ENCODE measurements at regions not wholly inside any gene's neighbourhood (a gene's known extent, or its start where the extent isn't known, plus 50 kb on each side); places are given as distances from the start of the nearest gene placed in this dataset.

DNA sequence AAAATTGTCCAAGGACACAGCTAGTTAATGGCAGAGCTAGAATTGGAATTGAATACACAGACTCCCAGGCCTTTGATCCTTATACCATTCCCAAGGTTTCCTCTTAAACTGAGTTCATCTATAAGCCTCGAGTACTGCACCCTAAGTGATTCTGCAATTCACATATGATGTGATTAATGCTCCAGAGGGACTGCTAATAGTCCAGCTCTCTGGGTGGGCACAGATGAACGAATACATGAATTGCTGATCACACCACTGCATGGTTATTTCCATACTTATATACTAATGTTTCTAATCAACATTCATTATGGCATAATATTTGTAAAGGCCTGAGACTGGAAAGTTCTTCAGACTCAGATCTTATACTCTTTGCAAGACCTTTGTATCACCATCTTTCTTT is 101.8 kb downstream of the NUFIP1 start:
- H3K4me3 ChIP-seq = no peak overlapping the region
- TF ChIP-seq POLR2A (IDR thresholded peaks at IDR 0.05) = no peak
- TF ChIP-seq, protein P1, sequence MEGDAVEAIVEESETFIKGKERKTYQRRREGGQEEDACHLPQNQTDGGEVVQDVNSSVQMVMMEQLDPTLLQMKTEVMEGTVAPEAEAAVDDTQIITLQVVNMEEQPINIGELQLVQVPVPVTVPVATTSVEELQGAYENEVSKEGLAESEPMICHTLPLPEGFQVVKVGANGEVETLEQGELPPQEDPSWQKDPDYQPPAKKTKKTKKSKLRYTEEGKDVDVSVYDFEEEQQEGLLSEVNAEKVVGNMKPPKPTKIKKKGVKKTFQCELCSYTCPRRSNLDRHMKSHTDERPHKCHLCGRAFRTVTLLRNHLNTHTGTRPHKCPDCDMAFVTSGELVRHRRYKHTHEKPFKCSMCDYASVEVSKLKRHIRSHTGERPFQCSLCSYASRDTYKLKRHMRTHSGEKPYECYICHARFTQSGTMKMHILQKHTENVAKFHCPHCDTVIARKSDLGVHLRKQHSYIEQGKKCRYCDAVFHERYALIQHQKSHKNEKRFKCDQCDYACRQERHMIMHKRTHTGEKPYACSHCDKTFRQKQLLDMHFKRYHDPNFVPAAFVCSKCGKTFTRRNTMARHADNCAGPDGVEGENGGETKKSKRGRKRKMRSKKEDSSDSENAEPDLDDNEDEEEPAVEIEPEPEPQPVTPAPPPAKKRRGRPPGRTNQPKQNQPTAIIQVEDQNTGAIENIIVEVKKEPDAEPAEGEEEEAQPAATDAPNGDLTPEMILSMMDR (IDR thresholded peaks at IDR 0.05 in 4 of 5, conservative IDR thresholded peaks at IDR 0.05 in 1 of 5) = no peak
- DNase-seq (no peak), ATAC-seq (no peak)
- H3K9me3 ChIP-seq = no peaks in the 10 kb centered on the region
- peak overlapping the region; percentile 75 to 83 (median 78) for H3K27ac ChIP-seq
- H3K27me3 ChIP-seq = no peaks in the 10 kb centered on the region
- in situ Hi-C loops (cut with MboI; ENCODE audit: low sequenced_read_pairs in 4 of 4) (no loop called here), intact Hi-C loops (cut with DNase I; ENCODE audit: low total_unique reads) (no loop called here)
- H3K4me1 ChIP-seq = peaks cover 19 to 25% of the 10 kb centered on the region in 2 donors
- H3K36me3 ChIP-seq = no peaks in the 10 kb centered on the region

DNA sequence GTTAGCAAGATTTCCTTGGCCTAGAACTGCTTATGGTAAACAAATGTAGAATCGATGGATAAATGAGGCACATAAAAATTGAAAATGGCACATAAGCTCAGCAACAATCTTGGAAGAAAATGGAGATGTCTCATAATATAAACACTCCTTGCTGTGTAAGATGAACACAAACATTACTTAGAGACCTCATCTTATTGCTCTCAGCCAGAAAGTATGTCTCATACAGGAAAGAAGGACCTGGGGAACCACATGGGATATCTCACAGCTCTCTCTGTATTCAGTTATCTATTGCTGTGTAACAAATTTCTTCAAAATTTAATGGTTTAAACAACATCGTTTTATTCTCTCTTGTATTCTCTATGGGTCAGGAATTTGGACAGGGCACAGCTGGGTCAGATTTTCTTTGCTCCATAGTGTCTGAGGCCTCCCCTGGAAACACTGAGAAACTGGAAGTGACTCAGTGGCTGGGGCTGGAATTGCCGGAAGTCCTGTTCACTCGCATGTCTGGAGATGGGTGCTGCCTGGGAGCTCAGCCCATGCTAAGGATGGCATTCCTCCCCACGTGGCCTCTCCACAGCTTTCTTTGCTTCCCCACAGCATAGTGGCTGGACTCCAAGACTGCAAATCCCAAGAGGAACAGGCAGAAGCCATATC is 105.1 kb downstream of the NUFIP1 start:
- TF ChIP-seq POLR2A (IDR thresholded peaks at IDR 0.05) = no peak
- TF ChIP-seq, protein P1 (IDR thresholded peaks at IDR 0.05 in 4 of 5, conservative IDR thresholded peaks at IDR 0.05 in 1 of 5) = no peak
- intact Hi-C loops (cut with DNase I; ENCODE audit: low total_unique reads) = no loop called here
- in situ Hi-C loops (cut with MboI; ENCODE audit: low sequenced_read_pairs in 4 of 4) = no loop called here
- DNase-seq (no peak), ATAC-seq (no peak)
- H3K27me3 ChIP-seq = no peaks in the 10 kb centered on the region
- H3K4me3 ChIP-seq = no peak overlapping the region
- H3K36me3 ChIP-seq = no peaks in the 10 kb centered on the region
- H3K4me1 ChIP-seq = peaks cover 30 to 32% of the 10 kb centered on the region in 2 donors
- H3K27ac ChIP-seq = peak overlapping the region in 2 of 4 donors; percentile 8 to 11
- H3K9me3 ChIP-seq = no peaks in the 10 kb centered on the region

DNA sequence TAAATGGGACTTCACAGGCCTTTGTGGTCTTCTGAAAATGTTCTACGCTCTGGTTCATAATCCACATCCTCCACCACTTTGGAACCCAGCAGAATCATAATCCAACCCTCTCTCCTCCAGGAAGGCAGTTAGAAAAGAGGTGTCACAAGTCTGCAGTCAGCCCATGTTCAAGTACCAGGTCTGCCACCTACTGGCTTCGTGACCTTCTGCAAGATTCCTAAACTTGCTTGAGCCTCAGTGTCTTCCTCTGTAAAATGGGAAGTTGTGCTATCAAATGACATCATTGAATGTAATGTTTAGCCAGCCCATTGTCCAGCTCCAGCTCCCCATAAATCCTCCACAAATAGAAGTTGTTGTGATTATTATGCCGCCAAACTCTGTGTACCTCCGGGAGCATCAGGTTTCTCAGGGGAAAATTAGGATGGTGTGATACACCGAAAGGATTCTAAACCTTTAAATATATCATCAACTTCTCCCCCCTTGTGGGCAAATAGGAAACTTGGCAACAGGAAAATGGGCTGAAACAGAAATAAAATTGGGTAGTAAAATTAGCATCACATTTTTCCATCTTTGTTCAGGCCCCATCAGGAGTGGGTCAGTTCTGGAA is 109.7 kb downstream of the NUFIP1 start:
- TF ChIP-seq POLR2A (IDR thresholded peaks at IDR 0.05) = no peak
- TF ChIP-seq, protein P1 (IDR thresholded peaks at IDR 0.05 in 4 of 5, conservative IDR thresholded peaks at IDR 0.05 in 1 of 5) = peak; percentile 22 to 65 (median 46)
- peak; percentile 57 to 59 for ATAC-seq
- Histone ChIP-seq H3K36me3 (no peaks in the 10 kb centered on the region), H3K4me1 (peaks cover 7 to 19% of the 10 kb centered on the region in 2 donors), H3K9me3 (no peaks in the 10 kb centered on the region), H3K4me3 (no peak overlapping the region), H3K27me3 (no peaks in the 10 kb centered on the region), H3K27ac (peak overlapping the region; percentile 14 to 73 (median 52))
- in situ Hi-C loops (cut with MboI; ENCODE audit: low sequenced_read_pairs in 4 of 4) (loop anchor here in 1 of 4 donors (10.0 kb wide), 1 partner anchor 395 kb away; no protein-coding TSS in a partner anchor), intact Hi-C loops (cut with DNase I; ENCODE audit: low total_unique reads) (loop anchor here (2.0 to 10.0 kb wide), 2 partner anchors 395 to 645 kb away; no protein-coding TSS in a partner anchor)
- DNase-seq = no peak

DNA sequence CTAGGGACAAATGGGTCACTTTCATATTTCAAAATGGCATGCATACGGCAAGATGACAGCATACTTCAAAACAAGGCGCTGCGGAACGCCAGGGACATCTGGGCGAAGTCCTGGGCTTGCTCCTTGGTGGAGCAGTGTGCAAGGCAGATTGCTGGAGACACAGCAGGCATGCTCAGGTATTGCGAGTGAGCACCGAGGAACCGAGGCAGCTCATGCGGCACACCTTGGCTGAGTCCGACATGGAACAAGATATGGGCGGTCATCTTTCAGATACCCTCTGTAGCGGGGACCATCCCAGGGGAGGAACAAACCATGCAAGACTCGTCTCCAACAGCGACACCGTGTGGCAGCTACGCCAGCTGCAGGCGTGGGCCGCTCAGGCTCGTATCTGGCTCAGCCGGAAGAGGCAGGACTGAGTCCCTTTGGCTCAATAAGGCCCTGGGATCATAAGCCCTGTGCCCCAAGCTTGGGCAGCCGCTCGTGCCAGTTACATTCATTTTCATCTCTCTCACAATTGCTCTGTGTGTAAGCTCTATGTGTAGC is 112.4 kb downstream of the NUFIP1 start:
- H3K27ac ChIP-seq = peak overlapping the region; percentile 1 to 95 (median 52)
- intact Hi-C loops (cut with DNase I; ENCODE audit: low total_unique reads) (loop anchor here (10.0 kb wide), 1 partner anchor 642 kb away; no protein-coding TSS in a partner anchor), in situ Hi-C loops (cut with MboI; ENCODE audit: low sequenced_read_pairs in 4 of 4) (loop anchor here in 1 of 4 donors (10.0 kb wide), 1 partner anchor 392 kb away; no protein-coding TSS in a partner anchor)
- H3K4me3 ChIP-seq = no peak overlapping the region
- peaks cover 16 to 33% of the 10 kb centered on the region in 2 donors for H3K4me1 ChIP-seq
- no peak for DNase-seq
- no peaks in the 10 kb centered on the region for H3K9me3 ChIP-seq
- H3K27me3 ChIP-seq = no peaks in the 10 kb centered on the region
- no peak for ATAC-seq
- no peaks in the 10 kb centered on the region for H3K36me3 ChIP-seq
- TF ChIP-seq, protein P1 (IDR thresholded peaks at IDR 0.05 in 4 of 5, conservative IDR thresholded peaks at IDR 0.05 in 1 of 5) = peak in 3 of 5 experiments; percentile 16 to 33 (median 22)
- no peak for TF ChIP-seq POLR2A (IDR thresholded peaks at IDR 0.05)
